ENCODE measurements at regions not wholly inside any gene's neighbourhood (a gene's known extent, or its start where the extent isn't known, plus 50 kb on each side); places are given as distances from the start of the nearest gene placed in this dataset.

DNA sequence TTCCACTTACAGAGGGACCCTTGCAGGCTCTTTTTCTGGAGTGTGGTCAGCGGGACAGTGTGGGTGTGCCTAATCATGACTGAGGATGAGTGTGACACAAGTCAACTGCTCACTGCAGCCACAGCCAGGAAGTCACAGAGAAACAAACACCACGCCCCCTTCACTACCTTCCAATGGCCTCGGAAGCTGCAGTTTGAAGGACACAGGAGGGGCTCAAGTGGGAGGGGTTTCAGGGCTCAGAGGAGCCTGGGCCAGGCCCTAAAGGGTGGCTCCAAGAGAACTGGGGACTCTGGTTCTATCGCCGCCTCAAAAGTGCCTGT is 116.2 kb upstream of the SDK2 start:
- POLR2A ChIA-PET = interaction anchor here (0.7 kb wide), 1 partner anchor 31 kb away, joined by 3 read pairs; no protein-coding TSS in a partner anchor
- Histone ChIP-seq H3K4me2 (ENCODE audit: insufficient read depth, low read length) (no peak overlapping the region), H2AFZ (ENCODE audit: low read depth, low read length) (no peak overlapping the region), H3K4me1 (replicated peaks in 1 of 2; ENCODE audit: control insufficient read depth in 2 of 2, insufficient read depth in 2 of 2, low read length in 2 of 2) (no peaks in the 10 kb centered on the region), H3K4me3 (no peak overlapping the region), H3K9me1 (ENCODE audit: control insufficient read depth, insufficient read depth, low read length) (no peaks in the 10 kb centered on the region), H4K20me1 (replicated peaks; ENCODE audit: control insufficient read depth, insufficient read depth, low read length) (0 out of 2 replicates have a peak, but pooled peaks cover 3% of the 10 kb centered on the region), H3K79me2 (ENCODE audit: control insufficient read depth, insufficient read depth, low read length) (no peaks in the 10 kb centered on the region), H3K27me3 (ENCODE audit: control insufficient read depth in 2 of 2, insufficient read depth in 2 of 2, low read length in 2 of 2) (peaks cover 3 to 16% of the 10 kb centered on the region in 2 experiments; a peak in 3 of 5 replicates), H3K36me3 (ENCODE audit: control insufficient read depth, insufficient read depth, low read length) (no peaks in the 10 kb centered on the region), H3K9me3 (replicated peaks; ENCODE audit: control insufficient read depth, insufficient read depth, low read depth, low read length) (no peaks in the 10 kb centered on the region), H3K27ac (ENCODE audit: extremely low read depth, low read depth, low read length) (no peak overlapping the region), H3K9ac (ENCODE audit: insufficient read depth in 1 of 2, low read depth in 2 of 2, low read length in 2 of 2) (no peak overlapping the region)
- intact Hi-C loops (cut with micrococcal nuclease) (no loop called here), in situ Hi-C loops (cut with MboI) (no loop called here)
- WGBS (ENCODE audit: insufficient coverage, low coverage, missing lambda C conversion rate) = 0% methylated on average over 5 of the region's 5 CpGs
- no TSS peak for BruUV-seq (replicated peaks)
- DNase-seq (ENCODE audit: extremely low read depth in 1 of 4, low spot score in 3 of 4) (peak in 3 of 4 experiments; percentile 14 to 17 (median 14)), ATAC-seq (peak; percentile 71), FAIRE-seq (no peak)
- CTCF ChIA-PET (ENCODE audit: low intra/inter-chr PET ratio) = no interaction called here
- TF ChIP-seq, protein P1, sequence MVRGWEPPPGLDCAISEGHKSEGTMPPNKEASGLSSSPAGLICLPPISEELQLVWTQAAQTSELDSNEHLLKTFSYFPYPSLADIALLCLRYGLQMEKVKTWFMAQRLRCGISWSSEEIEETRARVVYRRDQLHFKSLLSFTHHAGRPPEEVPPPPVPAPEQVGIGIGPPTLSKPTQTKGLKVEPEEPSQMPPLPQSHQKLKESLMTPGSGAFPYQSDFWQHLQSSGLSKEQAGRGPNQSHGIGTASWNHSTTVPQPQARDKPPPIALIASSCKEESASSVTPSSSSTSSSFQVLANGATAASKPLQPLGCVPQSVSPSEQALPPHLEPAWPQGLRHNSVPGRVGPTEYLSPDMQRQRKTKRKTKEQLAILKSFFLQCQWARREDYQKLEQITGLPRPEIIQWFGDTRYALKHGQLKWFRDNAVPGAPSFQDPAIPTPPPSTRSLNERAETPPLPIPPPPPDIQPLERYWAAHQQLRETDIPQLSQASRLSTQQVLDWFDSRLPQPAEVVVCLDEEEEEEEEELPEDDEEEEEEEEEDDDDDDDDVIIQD (CRISPR knock-in tag; IDR thresholded peaks at IDR 0.05) = no peak
- TF ChIP-seq, protein P2, sequence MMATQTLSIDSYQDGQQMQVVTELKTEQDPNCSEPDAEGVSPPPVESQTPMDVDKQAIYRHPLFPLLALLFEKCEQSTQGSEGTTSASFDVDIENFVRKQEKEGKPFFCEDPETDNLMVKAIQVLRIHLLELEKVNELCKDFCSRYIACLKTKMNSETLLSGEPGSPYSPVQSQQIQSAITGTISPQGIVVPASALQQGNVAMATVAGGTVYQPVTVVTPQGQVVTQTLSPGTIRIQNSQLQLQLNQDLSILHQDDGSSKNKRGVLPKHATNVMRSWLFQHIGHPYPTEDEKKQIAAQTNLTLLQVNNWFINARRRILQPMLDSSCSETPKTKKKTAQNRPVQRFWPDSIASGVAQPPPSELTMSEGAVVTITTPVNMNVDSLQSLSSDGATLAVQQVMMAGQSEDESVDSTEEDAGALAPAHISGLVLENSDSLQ (IDR thresholded peaks at IDR 0.05) = peak; percentile 54; the same call in 1 of the 2 replicates
- no peak for TF ChIP-seq SP1 (CRISPR knock-in tag; IDR thresholded peaks at IDR 0.05)
- TF ChIP-seq, protein P3, sequence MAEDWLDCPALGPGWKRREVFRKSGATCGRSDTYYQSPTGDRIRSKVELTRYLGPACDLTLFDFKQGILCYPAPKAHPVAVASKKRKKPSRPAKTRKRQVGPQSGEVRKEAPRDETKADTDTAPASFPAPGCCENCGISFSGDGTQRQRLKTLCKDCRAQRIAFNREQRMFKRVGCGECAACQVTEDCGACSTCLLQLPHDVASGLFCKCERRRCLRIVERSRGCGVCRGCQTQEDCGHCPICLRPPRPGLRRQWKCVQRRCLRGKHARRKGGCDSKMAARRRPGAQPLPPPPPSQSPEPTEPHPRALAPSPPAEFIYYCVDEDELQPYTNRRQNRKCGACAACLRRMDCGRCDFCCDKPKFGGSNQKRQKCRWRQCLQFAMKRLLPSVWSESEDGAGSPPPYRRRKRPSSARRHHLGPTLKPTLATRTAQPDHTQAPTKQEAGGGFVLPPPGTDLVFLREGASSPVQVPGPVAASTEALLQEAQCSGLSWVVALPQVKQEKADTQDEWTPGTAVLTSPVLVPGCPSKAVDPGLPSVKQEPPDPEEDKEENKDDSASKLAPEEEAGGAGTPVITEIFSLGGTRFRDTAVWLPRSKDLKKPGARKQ (CRISPR knock-in tag; IDR thresholded peaks at IDR 0.05) = no peak
- TF ChIP-seq LARP7 (IDR thresholded peaks at IDR 0.05) = no peak
- TF ChIP-seq, protein P4, sequence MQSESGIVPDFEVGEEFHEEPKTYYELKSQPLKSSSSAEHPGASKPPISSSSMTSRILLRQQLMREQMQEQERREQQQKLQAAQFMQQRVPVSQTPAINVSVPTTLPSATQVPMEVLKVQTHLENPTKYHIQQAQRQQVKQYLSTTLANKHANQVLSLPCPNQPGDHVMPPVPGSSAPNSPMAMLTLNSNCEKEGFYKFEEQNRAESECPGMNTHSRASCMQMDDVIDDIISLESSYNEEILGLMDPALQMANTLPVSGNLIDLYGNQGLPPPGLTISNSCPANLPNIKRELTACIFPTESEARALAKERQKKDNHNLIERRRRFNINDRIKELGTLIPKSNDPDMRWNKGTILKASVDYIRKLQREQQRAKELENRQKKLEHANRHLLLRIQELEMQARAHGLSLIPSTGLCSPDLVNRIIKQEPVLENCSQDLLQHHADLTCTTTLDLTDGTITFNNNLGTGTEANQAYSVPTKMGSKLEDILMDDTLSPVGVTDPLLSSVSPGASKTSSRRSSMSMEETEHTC (IDR thresholded peaks at IDR 0.05) = no peak
- TF ChIP-seq RBFOX2 (IDR thresholded peaks at IDR 0.05; ENCODE audit: low read depth, low read length) = no peak
- TF ChIP-seq EWSR1 (IDR thresholded peaks at IDR 0.05; ENCODE audit: borderline replicate concordance, low read depth, partially characterized antibody) = no peak
